H1 (cell line): ENCODE measurements at regions not wholly inside any gene's neighbourhood (a gene's known extent, or its start where the extent isn't known, plus 50 kb on each side); places are given as distances from the start of the nearest gene placed in this dataset.

ENCODE experiments used
- CBX5 ChIP-seq: fragments of 300-800, 300-1000 bp; sonication (generic); IDR thresholded peaks from 2 replicates; pipeline ENCODE4 v1.7.1; 2016; ENCODE audit warnings: antibody characterized with exemption, low read length, low read depth
- CBX8 ChIP-seq: fragments of 300-800, 300-1000 bp; sonication (generic); IDR thresholded peaks from 2 replicates; pipeline ENCODE4 v1.7.1; 2016; ENCODE audit warnings: low read depth, low read length, borderline replicate concordance
- CEBPB ChIP-seq: IDR thresholded peaks from 2 replicates; pipeline ENCODE4 v1.6.1; 2012; ENCODE audit warnings: low read depth, low read length
- CTCF ChIP-seq, 3 experiments: IDR thresholded peaks; 1 replicate in 2 of 3; 2 replicates in 1 of 3; pipeline versions ENCODE4 v1.5.1 to v1.6.1; 2011; ENCODE audit warnings: low read length in 3 of 3, mild to moderate bottlenecking in 3 of 3, inconsistent platforms in 2 of 3, low read depth in 1 of 3, moderate library complexity in 1 of 3; ENCODE audit not compliant: insufficient read depth in 1 of 3; ENCODE audit errors: control extremely low read depth in 1 of 3
- EP300 ChIP-seq, 2 experiments: IDR thresholded peaks; 1 replicate in 1 of 2; 2 replicates in 1 of 2; pipeline ENCODE4 v1.6.1; 2011 to 2012; ENCODE audit warnings: low read depth in 2 of 2, low read length in 2 of 2, mild to moderate bottlenecking in 2 of 2, borderline replicate concordance in 1 of 2, inconsistent platforms in 1 of 2, moderate library complexity in 1 of 2
- EZH2 ChIP-seq: fragments of 200-600 bp; sonication (generic); IDR thresholded peaks from 2 replicates; pipeline ENCODE4 v1.7.1; 2012; ENCODE audit warnings: low read depth, mild to moderate bottlenecking, moderate library complexity, low read length, inconsistent platforms; ENCODE audit not compliant: severe bottlenecking
- KDM1A ChIP-seq: fragments of 200-600, 300-600 bp; sonication (generic); IDR thresholded peaks from 2 replicates; pipeline ENCODE4 v1.7.1; 2016; ENCODE audit warnings: mild to moderate bottlenecking, low read length, borderline replicate concordance
- POLR2A ChIP-seq, 2 experiments: IDR thresholded peaks; 1 replicate in 1 of 2; 2 replicates in 1 of 2; pipeline ENCODE4 v1.6.1; 2011; ENCODE audit warnings: low read depth in 2 of 2, low read length in 2 of 2, mild to moderate bottlenecking in 2 of 2; ENCODE audit errors: control extremely low read depth in 1 of 2
- SP1 ChIP-seq: IDR thresholded peaks from 2 replicates; pipeline ENCODE4 v1.6.1; 2011; ENCODE audit warnings: low read depth, low read length
- SP2 ChIP-seq: IDR thresholded peaks from 2 replicates; pipeline ENCODE4 v1.6.1; 2012; ENCODE audit warnings: mild to moderate bottlenecking, low read length, inconsistent platforms
- TAF7 ChIP-seq: optimal IDR thresholded peaks from 2 replicates; pipeline ENCODE3; 2011; ENCODE audit warnings: low read depth, mild to moderate bottlenecking, inconsistent platforms, low read length, moderate library complexity, borderline replicate concordance
- TEAD4 ChIP-seq: IDR thresholded peaks from 2 replicates; pipeline ENCODE4 v1.6.1; 2012; ENCODE audit warnings: low read depth, low read length, inconsistent platforms, mixed read lengths
- YY1 ChIP-seq: IDR thresholded peaks from 2 replicates; pipeline ENCODE4 v1.6.1; 2011; ENCODE audit warnings: low read depth, mild to moderate bottlenecking, low read length

- TF ChIP-seq TEAD4 (no peak), CTCF (IDR thresholded peaks at IDR 0.05; ENCODE audit: control extremely low read depth in 1 of 3, insufficient read depth in 1 of 3, low read depth in 1 of 3, low read length in 3 of 3) (no peak), POLR2A (IDR thresholded peaks at IDR 0.05; ENCODE audit: control extremely low read depth in 1 of 2, low read depth in 2 of 2, low read length in 2 of 2) (no peak), EZH2 (no peak), EP300 (IDR thresholded peaks at IDR 0.05; ENCODE audit: borderline replicate concordance in 1 of 2, low read depth in 2 of 2, low read length in 2 of 2) (no peak), CBX8 (no peak), KDM1A (no peak), TAF7 (no peak), YY1 (no peak), CEBPB (no peak), SP1 (no peak), SP2 (no peak), CBX5 (no peak)
Measured at GRCh38 chr12:92585115-92585727, 117.6 kb upstream of the PLEKHG7 start.
